GM21786 (cell line): ENCODE measurements at regions not wholly inside any gene's neighbourhood (a gene's known extent, or its start where the extent isn't known, plus 50 kb on each side); places are given as distances from the start of the nearest gene placed in this dataset.
"Not testable (repeated sequence)": the region's sequence is repeated elsewhere in the genome, so short reads cannot be mapped to it uniquely, and the experiment has no call there.

Source experiments
- ATAC-seq: cut with Tn5 transposase; IDR thresholded peaks from one replicate; pipeline ENCODE4 v1.9.1; 2021; ENCODE audit not compliant: unreplicated experiment

DNA sequence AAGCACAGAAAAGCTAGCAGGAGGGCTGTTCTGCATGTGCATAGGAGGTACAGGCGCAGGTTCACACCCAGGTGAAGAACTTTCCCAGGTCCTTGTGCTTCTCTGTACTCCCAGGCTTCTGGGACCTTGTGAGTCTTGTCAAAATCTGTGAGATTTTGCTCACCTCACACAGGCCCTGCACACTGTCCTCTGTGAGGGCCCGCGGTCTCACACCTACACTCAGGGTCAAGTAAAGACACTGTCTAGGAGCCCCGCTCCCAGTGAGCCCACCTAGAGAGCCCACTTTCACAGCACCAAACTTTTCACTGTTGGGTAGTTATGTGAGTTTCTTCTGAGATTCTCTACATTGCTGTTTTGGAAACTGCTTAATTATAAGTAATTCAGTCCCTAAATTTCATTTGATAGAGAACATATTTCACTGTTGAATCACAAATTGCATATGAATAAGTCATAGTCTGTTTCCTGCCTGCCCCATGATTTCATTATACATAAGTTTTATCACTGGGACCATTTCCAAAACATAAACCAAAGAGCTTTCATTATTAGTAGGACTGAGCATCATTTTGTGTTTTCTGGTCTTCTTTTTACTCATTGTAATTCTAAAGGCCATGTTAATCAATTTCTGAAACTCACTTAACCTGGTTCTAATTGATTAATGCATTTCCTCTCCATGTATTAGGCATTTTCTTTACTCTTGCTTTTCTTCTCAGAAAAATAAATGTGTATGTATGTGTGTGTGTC is 234.2 kb upstream of the SPOPL start:
- peak; percentile 80 for ATAC-seq

DNA sequence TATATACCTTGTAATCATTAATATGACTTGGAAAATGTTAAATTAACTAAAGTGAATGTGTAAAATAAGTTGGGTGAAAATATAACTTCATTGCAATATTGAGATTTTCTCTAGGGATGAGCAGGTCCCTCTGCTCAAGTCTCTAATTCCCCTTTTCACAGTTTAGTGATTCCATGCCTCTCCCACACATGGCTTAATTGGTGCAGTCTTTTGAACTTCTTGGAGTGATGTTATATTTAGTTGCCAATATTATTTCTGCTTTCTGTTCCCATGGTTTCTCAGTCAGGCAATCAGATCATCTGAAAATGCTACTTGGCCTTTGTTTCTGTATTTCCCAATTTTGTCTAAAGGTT is 233.7 kb upstream of the SPOPL start:
- ATAC-seq, result peak; percentile 45

DNA sequence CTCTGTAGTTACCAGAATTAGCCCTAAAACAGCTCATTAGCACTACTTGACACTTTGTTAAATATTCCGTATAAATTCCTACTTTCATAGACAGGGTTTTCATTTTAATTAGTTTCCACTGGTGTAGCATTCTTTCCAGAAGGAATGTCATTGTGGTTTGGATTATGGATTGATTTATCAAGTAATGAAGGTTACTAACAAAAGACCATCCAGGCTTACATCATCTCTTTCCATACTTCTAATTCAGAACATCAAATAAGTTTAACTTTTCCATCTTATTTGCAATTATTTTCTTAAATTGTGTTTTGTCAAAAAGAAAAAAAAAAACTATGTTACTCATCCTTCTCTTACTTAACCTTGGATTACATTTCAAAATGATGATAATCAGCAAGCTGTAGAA is 231.8 kb upstream of the SPOPL start:
- ATAC-seq, result no peak

DNA sequence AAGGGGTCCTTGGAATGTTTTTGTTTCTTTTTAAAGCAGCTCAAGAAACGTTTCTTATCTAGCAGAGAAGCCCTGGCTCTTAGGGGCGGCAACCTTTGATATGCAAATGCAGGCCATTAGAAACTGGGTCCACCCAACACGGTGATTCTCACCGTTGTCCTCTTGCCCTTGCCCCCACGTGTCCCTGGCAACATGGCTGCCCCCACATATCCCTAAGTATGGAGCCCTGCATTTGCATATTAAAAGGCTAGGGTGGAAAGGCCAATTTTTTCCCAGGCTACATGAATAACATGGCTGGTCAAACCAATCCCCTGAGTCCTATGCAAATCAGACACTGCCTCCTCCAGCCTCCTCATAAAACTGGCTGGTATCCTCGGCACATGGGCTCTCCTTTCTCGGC is 230.1 kb upstream of the SPOPL start:
- no peak for ATAC-seq

DNA sequence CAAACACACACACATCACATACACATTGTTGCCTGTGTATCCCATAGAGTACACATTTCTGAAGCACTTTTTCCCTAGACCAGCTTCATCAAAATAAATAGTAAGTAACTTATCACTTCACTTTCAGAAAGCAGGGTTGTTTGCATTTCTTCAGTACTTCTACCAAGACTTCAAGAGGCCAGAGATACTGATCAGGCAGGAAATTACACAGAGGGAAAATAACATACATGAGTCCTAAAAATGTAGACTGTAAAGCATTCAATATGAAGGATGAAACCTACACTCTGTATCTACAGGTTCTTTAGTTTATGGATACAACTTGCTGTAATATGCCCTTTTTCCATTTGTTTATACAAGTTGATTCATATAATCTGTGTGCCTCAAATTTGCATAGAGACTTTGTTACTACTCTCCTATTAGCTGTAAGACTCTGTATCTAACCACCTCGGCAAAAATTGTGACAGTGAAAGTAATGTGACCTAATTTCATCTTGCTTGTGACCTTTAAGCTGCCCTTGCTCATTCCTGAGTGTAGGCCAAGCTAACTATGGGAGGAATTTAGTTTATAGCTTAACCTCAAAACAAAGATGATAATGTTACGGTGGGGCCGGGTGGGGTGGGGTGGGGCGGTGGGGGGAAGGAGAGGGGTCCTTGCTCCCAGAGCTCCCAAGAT is 228.9 kb upstream of the SPOPL start:
- ATAC-seq, result no peak

DNA sequence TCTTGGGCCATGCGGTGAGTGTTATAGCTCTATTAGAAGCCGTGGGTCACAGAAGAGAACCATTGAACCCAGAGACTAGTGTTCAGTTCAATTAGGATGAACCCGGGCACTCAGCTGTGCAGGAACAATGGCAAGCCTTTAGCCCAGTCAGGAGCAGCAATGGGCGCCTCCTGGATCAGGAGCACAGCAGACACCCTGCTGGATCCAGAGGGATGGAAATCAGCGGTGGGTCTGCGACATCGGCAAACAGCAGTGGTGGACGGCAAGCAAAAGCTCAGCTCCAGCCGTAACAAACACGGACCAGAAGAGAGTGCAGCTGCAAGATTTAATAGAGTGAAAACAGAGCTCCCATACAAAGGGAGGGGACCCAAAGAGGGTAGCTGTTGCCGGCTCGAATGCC is 228.3 kb upstream of the SPOPL start:
- ATAC-seq, result not testable (repeated sequence)

DNA sequence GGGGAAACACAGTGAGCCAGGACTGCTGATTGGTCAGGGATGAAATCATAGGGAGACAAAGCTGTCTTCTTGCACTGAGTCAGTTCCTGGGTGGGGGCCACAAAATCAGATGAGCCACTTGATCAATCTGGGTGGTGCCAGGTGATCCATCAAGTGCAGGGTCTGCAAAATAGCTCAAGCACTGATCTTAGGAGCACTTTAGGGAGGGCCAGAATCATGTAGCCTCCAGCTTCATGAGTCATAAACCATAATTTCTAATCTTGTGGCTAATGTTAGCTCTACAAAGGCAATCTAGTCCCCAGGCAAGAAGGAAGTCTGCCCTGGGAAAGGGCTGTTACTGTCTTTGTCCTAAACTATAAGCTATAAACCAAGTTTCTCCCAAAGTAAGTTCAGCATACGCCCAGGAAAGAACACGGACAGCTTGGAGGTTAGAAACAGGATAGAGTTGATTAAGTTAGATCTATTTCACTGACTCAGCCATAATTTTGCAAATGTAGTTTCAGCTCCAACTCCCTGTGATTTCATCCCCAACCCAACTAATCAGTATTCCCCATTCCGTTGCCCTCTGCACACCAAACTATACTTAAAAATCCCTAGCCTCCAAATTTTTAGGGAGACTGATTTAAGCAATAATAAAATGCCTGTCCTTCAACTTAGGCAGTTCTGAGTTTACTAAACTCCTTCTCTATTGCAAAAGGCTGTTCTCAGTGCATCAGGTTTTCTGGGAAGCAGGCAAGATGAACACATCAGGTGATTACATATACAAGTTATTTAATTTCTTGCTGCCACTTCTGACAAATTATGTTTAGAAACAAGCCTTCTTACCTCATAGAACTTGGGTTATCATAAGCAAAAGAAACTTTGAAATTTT is 226.9 kb upstream of the SPOPL start:
- ATAC-seq, result no peak

DNA sequence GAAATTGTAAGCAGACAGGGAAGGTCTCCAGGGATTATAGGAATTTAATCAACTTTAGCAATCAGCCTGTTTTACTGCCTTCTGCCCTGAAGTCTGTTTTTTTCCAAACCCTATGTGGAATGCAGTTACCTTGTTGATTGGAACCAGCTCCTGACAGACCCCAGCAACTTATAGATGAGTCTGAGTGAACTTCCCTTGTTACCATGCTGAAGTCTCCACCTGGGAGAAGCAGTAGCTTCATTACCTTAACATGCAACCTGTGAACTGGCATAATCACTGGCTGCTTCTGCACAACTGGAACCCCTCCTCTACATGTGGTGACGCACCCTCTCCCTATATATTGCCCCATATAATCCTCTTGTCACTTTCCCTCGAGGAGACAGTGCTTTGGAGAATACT is 226.3 kb upstream of the SPOPL start:
- no peak for ATAC-seq

DNA sequence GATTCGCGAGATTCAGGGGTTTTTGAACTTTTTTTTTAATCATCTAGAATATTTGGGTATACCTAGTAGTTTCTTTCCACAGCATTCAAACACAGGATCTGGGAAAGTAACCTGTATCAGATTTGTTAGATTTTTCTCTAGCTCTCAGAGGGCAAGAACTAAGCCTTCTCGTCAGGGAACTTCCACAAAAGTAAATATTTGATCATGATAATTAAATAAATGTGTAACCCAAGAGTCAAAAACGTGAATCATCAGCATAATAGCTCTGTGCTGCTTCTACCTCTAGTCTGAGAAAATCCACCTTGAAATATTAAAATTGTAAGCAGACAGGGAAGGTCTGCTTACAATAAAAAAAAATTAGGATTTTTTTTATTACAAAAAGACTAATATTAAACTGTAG is 225.7 kb upstream of the SPOPL start:
- ATAC-seq, result no peak

DNA sequence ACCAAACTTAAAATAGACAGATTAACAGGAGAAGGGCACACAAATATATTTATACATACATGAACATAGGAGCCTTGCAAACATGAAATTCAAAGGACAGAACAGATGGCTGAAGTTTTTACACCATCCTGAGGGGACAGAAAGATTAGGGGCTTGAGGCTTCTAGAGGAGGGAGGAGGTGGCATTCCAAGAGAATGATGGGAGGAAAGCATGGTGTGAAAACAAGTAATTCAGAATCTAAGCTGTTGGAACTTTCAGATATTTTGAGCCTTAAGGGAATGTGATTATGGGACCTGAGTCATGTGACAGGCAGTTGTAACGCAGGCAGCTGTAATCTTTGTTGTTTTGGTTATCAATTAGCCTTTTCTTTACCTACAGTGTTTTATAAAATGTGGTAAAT is 225.2 kb upstream of the SPOPL start:
- no peak for ATAC-seq

DNA sequence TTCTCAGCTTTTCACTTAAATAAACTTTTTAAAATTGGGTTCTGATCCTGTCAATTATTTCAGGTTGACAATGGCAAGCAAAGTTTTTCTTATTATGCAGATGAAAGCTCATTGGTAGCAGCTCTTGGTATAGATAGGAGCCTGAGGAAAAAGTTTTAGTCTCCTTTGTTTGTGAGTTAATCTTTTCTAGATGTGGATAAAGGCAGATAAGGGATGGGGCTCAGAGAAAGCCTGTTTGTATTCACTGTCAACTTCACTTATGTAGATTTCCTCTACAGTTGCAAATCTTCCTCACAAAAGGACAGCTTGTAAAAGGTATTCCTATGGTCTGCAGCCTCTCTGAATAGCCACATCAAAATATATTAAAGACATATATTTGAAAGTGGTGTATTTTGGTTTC is 224.5 kb upstream of the SPOPL start:
- ATAC-seq, result no peak

DNA sequence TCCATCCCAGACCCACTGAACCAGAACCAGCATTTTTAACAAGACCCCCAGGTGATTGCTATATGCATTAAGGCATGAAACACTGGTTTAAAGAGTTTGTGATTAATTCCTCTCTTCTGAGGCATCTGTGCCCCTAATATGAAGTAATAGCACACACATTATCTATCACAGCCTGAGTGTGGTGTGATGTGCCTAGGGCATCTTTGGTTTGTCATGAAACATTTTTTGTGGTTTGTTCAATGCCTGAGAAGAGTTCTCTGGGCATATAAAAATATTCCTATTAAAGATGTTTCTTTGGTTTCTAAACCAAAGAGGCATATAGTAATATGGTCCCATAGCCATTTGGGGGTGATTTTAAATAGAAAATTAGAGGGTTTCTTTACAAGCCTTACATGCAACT is 221.7 kb upstream of the SPOPL start:
- no peak for ATAC-seq

DNA sequence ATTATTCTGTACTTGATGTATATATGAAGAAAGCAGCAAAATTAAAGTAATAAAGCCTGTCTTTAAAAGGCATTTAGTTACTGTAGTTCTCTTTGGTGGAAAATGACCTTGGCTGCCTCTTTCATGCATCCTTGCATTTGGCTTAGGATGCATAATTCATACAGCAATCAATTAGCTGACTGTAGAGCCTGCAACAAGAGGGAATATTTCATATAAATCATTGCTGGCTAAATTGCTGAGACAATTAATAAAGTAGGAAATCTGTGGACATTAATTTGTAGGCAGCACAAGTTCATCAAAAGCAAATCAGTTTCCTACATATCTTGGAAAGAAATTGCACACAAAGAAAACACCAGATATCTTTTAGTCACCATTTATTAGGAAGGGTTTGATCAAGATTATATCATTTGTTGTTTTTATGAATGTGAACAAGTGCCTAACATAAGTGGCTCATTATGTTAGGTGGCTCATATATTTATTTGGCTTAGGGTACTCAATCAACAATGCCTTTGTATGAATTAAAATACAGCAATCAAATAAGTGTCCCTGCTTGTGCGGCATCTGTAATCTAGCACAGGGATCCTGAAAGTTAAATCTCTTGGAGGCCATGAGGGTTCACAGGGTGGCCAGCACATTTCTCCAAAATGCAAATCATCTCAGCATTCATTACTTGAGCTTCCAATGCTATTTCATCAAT is 220.4 kb upstream of the SPOPL start:
- ATAC-seq, result no peak

DNA sequence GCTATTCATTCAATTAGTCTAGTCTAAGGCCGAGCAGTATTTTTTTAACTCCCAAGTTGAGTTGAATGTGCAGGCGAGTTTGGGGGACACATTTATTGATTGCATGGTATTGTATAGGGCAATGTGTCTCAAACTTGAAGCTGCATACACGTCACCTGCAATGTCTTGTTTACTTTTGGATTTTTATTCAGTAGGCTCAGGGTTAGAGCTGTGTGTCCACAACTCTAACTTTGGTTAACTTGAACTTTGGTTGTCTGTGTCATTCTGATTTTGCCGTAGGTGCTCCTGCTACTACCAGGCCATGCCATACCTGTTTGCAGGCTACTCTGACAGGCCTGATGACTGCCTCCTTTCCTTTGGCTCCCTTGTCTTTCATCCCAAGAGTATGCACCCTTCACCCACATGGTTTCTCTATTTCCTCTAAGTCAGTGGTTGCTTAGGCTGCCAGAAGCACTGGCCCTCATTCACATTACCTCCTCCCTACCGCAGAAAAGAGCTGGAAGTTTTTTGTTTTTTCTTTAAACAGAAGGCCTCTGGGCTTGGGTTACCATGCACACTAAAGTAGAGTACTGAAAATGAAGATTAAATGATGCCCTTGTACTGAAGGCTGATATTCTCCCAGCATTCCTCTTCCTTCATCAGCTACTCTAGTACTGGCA is 219.4 kb upstream of the SPOPL start:
- no peak for ATAC-seq

DNA sequence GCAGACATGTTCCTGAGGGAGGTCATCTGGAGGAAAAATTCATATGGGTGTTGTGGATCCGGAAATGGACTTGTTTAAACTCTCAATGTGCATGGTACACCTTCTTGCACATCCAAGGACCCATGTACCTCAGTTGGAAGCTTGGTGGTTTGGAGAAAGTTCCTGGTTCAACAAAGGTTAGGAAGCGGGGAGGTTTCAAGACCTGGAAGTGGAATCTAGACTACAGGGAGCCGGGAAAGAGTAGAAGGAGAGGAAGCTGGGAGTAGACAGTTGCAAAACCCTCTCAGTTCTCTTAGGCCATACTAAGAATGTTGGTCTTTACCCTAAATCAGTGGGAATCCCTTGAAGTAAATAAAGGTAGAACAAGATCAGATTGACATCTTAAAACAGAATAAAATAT is 209.8 kb upstream of the SPOPL start:
- no peak for ATAC-seq

DNA sequence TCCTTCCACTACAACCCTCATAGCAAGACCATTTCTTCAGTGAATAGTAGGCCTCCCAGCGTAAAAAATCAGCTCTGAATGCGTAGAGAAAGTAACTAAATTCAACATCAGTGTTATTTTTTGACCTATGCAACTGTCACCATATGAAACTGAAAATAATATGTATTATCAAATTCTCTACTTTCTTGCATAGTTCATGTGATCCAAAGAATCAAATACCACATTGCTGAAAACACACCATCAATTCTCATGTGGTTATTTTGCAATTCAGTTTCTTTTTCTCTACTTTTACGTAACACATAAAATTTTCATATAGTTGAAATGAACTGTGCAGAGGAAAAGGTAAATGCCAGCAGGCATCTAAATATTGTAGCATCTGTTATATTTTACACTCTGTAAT is 208.5 kb upstream of the SPOPL start:
- peak; percentile 68 for ATAC-seq

DNA sequence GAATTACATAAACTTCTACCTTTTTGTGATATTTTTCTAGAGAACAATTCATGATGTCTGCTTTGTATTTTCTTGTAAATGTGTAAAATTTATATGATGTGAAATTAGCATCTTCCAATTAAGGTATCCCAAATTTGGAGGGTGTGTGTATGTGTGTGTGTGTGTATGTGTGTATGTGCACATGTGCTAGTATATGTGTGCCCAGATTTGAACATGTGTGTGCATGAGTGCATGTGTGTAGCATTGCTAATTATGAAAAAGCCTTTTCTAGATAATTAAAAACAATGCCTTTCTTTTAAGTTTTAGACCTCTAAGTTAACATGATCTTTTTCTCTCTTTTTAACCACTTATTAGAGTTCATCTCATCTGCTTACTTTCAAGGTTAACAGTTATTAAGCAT is 208.0 kb upstream of the SPOPL start:
- no peak for ATAC-seq

DNA sequence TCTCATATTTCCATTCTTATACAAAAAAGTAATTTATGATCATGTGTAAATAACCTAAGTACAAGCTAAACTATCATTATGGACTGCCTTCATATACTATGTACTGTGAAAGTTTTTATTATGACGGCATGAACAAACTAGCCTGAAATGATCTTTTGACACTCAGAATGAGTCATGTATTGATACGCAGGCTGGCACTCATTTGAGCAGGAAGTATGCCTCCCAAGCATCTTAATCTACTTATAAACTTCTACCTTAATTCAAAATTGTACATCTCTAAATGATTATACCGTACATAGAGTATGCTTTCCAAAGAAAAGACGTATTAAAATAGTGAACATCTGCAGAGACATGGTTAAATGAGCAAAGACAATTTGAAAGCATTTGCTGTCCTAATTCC is 207.1 kb upstream of the SPOPL start:
- no peak for ATAC-seq

DNA sequence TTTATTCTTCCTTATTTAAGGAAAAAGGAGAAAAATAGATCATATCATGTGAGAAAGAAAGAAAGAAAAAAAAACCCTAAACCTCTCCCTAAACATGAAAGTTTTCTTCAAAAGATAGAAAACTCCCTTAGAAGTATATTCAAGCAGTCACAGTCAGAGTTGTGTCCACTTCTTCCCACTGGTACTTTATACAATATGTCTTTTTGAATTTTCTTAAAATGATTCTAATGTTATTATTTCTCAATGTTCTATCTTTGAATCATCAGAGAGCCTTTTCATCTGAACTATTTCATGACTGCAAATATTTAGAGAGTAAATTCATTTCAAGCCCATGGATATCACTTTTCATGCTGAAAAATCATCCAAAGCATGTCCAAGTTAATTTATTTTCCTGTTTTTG is 205.2 kb upstream of the SPOPL start:
- ATAC-seq, result no peak

DNA sequence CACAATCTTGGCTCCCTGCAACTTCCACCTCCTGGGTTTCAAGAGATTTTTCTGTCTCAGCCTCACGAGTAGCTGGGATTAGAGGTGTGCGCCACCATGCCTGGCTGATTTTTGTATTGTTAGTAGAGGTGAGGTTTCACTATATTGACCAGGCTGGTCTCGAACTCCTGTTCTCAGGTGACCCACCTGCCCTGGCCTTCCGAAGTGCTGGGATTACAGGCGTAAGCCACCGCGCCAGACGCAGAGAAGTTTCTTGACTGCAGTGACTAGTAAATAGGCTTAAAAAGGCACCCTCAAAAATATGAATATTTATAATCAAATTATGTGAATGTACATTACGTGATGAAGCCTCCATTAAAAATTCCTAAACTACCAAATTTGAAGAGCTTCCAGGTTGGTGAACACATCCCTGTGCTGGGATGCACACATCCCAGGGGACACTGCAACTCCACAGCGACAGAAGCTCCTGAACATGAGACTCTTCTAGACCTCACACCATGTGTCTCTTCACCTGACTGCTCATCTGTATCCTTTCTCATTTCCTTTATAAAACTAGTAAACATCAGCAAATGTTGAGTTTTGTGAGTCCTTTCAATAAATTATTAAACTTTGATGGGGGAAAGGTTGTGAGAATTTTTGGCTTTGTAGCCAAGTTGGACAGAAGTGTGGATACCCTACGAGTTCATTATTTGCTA is 203.3 kb upstream of the SPOPL start:
- ATAC-seq, result peak; percentile 85
